Endodermal cell (in vitro differentiated cells): ENCODE measurements at regions not wholly inside any gene's neighbourhood (a gene's known extent, or its start where the extent isn't known, plus 50 kb on each side); places are given as distances from the start of the nearest gene placed in this dataset.

Experiments used
- DNase-seq: peaks from one replicate; pipeline ENCODE4 v3.0.0-alpha.2; 2017
- H3K27ac ChIP-seq: 2 replicates; pipeline ENCODE4 v1.5.1; 2013; ENCODE audit warnings: mild to moderate bottlenecking, low read depth, low read length, moderate library complexity
- H3K27me3 ChIP-seq: 2 replicates; pipeline ENCODE4 v1.6.1; 2013; ENCODE audit warnings: mild to moderate bottlenecking, low read length, moderate library complexity; ENCODE audit not compliant: insufficient read depth, control insufficient read depth, poor library complexity, severe bottlenecking
- H3K36me3 ChIP-seq: 2 replicates; pipeline ENCODE4 v1.7.0; 2013; ENCODE audit warnings: mild to moderate bottlenecking, low read length, moderate library complexity; ENCODE audit not compliant: control insufficient read depth, insufficient read depth
- H3K4me1 ChIP-seq: one replicate; pipeline ENCODE4 v1.7.0; 2013; ENCODE audit warnings: low read length; ENCODE audit not compliant: control insufficient read depth, insufficient read depth
- H3K4me3 ChIP-seq: 2 replicates; pipeline ENCODE4 v1.5.1; 2013; ENCODE audit warnings: mild to moderate bottlenecking, low read length, moderate library complexity
- H3K9ac ChIP-seq: 2 replicates; pipeline ENCODE4 v1.6.1; 2013; ENCODE audit warnings: mild to moderate bottlenecking, low read length, moderate library complexity; ENCODE audit not compliant: poor library complexity, severe bottlenecking; ENCODE audit errors: extremely low read depth
- H3K9me3 ChIP-seq: 2 replicates; pipeline ENCODE4 v1.6.1; 2013; ENCODE audit warnings: mild to moderate bottlenecking, low read length, moderate library complexity; ENCODE audit not compliant: control insufficient read depth
- H3K27ac Mint-ChIP-seq: 2 replicates; pipeline ENCODE4 v1.8.0; 2020; ENCODE audit warnings: mixed read lengths
- H3K27me3 Mint-ChIP-seq: 2 replicates; pipeline ENCODE4 v1.8.0; 2021; ENCODE audit warnings: mild to moderate bottlenecking, mixed read lengths; ENCODE audit not compliant: insufficient read depth
- H3K36me3 Mint-ChIP-seq: 2 replicates; pipeline ENCODE4 v1.8.0; 2020; ENCODE audit warnings: low read depth, mixed read lengths
- H3K4me1 Mint-ChIP-seq: 2 replicates; pipeline ENCODE4 v1.8.0; 2020; ENCODE audit warnings: mixed read lengths
- H3K4me3 Mint-ChIP-seq: 2 replicates; pipeline ENCODE4 v1.8.0; 2020; ENCODE audit warnings: mild to moderate bottlenecking, moderate library complexity, mixed read lengths
- H3K9me3 Mint-ChIP-seq: 2 replicates; pipeline ENCODE4 v1.8.0; 2020; ENCODE audit warnings: mild to moderate bottlenecking, mixed read lengths
- WGBS, 2 experiments: methylation state at CpG; one replicate each; pipeline versions ENCODE4 v1.1.5 to v1.1.7; 2013; ENCODE audit warnings: missing lambda C conversion rate in 2 of 2, mixed read lengths in 1 of 2; ENCODE audit not compliant: insufficient coverage in 1 of 2, insufficient read length in 1 of 2; 5-methylcytosine and 5-hydroxymethylcytosine counted together
- TF ChIP-seq, protein P1 (sequence below): fragments of 200-600 bp; sonication (generic); conservative IDR thresholded peaks from 2 replicates; pipeline ENCODE4 v1.5.0; 2021; ENCODE audit warnings: antibody characterized with exemption, mild to moderate bottlenecking

DNA sequence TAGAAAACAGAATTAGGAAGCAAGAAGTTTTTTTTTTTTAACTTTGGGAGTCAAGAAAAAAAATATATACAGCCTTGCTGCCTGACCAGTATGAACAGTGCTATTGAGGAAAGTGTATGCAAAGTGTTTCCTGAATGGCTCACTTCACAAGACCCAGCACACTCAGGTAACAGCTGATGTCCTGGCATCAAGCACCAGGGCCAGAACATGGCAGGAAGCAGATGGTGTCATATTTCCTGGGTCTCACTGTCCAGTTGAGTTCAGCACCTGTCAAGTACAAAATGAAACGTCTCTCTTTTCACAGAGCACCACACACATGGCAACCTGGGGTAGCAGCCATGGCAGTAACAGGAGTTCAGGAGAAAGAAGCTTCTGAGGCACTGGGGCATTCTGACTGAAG lies 372.3 kb downstream of the TTLL7 start:
- Histone ChIP-seq H3K36me3 (no peaks in the 10 kb centered on the region), H3K27ac (no peak overlapping the region), H3K4me1 (no peaks in the 10 kb centered on the region), H3K9ac (no peak overlapping the region), H3K4me3 (no peak overlapping the region), H3K9me3 (no peaks in the 10 kb centered on the region), H3K27me3 (peaks cover 67% of the 10 kb centered on the region)
- Mint-ChIP-seq H3K4me3 (no peak overlapping the region), H3K27ac (no peak overlapping the region), H3K27me3 (peaks cover 54% of the 10 kb centered on the region), H3K4me1 (peaks cover 4% of the 10 kb centered on the region), H3K9me3 (no peaks in the 10 kb centered on the region), H3K36me3 (no peaks in the 10 kb centered on the region)
- WGBS, 2 experiments: 96% methylated on average over 1 of the region's 1 CpG; no CpG with 5 or more reads in 1 of the 2 experiments
- TF ChIP-seq, protein P1, sequence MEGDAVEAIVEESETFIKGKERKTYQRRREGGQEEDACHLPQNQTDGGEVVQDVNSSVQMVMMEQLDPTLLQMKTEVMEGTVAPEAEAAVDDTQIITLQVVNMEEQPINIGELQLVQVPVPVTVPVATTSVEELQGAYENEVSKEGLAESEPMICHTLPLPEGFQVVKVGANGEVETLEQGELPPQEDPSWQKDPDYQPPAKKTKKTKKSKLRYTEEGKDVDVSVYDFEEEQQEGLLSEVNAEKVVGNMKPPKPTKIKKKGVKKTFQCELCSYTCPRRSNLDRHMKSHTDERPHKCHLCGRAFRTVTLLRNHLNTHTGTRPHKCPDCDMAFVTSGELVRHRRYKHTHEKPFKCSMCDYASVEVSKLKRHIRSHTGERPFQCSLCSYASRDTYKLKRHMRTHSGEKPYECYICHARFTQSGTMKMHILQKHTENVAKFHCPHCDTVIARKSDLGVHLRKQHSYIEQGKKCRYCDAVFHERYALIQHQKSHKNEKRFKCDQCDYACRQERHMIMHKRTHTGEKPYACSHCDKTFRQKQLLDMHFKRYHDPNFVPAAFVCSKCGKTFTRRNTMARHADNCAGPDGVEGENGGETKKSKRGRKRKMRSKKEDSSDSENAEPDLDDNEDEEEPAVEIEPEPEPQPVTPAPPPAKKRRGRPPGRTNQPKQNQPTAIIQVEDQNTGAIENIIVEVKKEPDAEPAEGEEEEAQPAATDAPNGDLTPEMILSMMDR: no peak
- DNase-seq: no peak

- no peaks in the 10 kb centered on the region for H3K36me3 Mint-ChIP-seq
- H3K4me3 ChIP-seq: no peak overlapping the region
- H3K27me3 ChIP-seq: peaks cover 66% of the 10 kb centered on the region
- H3K27me3 Mint-ChIP-seq: peaks cover 51% of the 10 kb centered on the region
- H3K4me3 Mint-ChIP-seq: no peak overlapping the region
- no peaks in the 10 kb centered on the region for H3K36me3 ChIP-seq
- H3K4me1 Mint-ChIP-seq: peaks cover 4% of the 10 kb centered on the region
- TF ChIP-seq, protein P1: no peak
- no peaks in the 10 kb centered on the region for H3K4me1 ChIP-seq
- H3K27ac Mint-ChIP-seq: no peak overlapping the region
- no peaks in the 10 kb centered on the region for H3K9me3 Mint-ChIP-seq
- H3K9ac ChIP-seq: no peak overlapping the region
- DNase-seq: no peak
- no peak overlapping the region for H3K27ac ChIP-seq
- no peaks in the 10 kb centered on the region for H3K9me3 ChIP-seq
- 90 to 91% methylated on average over 2 to 3 of the region's 3 CpGs for WGBS, 2 experiments
These were observed 373.3 kb downstream of the TTLL7 start for GRCh38 chr1:83625646-83626045.

DNA sequence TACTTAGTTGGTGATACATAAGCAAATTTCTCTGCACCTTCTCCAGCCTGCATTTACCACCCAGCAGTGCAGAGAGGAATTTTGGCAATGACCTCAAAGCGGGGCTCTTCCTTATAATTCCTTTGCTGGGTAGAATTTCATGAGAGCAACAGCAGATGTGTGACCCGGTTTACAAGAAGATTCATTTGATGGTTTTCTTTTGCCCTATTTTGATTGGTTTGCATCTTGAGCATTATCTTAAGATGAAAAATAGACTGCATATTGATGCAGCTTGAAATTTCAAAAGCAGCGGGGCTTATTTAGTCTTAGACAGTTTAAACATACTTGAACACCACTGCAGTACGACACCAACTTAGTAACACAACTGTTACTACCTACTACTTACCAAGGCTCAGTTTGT lies 378.9 kb downstream of the TTLL7 start:
- Histone ChIP-seq H3K4me3 (no peak overlapping the region), H3K9me3 (no peaks in the 10 kb centered on the region), H3K27ac (no peak overlapping the region), H3K36me3 (no peaks in the 10 kb centered on the region), H3K27me3 (peaks cover 28% of the 10 kb centered on the region), H3K4me1 (no peaks in the 10 kb centered on the region), H3K9ac (no peak overlapping the region)
- Mint-ChIP-seq H3K27ac (no peak overlapping the region), H3K4me3 (no peak overlapping the region), H3K4me1 (peaks cover 8% of the 10 kb centered on the region), H3K27me3 (peaks cover 18% of the 10 kb centered on the region), H3K36me3 (no peaks in the 10 kb centered on the region), H3K9me3 (no peaks in the 10 kb centered on the region)
- TF ChIP-seq, protein P1: no peak
- DNase-seq: no peak
- WGBS, 2 experiments: 95 to 100% methylated on average over 2 to 4 of the region's 4 CpGs
